GM23338 (cell line): ENCODE measurements at regions not wholly inside any gene's neighbourhood (a gene's known extent, or its start where the extent isn't known, plus 50 kb on each side); places are given as distances from the start of the nearest gene placed in this dataset.

Experiments used
- ATAC-seq: fragments of 200-7000 bp; cut with Tn5 transposase; 3 replicates; pipeline ENCODE4 v1.9.1; 2020
- DNase-seq: peaks from one replicate; pipeline ENCODE4 v3.0.0-alpha.2; 2015; ENCODE audit warnings: low spot score
- H2AFZ ChIP-seq: fragments of 200-600 bp; sonication (generic); 2 replicates; pipeline ENCODE4 v1.8.0; 2016; ENCODE audit warnings: antibody characterized with exemption, mild to moderate bottlenecking, moderate library complexity
- H3F3A ChIP-seq: fragments of 200-600 bp; sonication (generic); replicated peaks from 2 replicates; pipeline ENCODE4 v1.8.0; 2017; ENCODE audit warnings: antibody characterized with exemption, mixed run types, low read depth
- H3K27ac ChIP-seq: fragments of 200-600 bp; sonication (generic); 2 replicates; pipeline ENCODE4 v1.6.1; 2016; ENCODE audit warnings: low read depth
- H3K27me3 ChIP-seq: fragments of 200-600 bp; sonication (generic); 2 replicates; pipeline ENCODE4 v1.8.0; 2016; ENCODE audit warnings: mild to moderate bottlenecking, mixed run types, moderate library complexity; ENCODE audit not compliant: insufficient read depth
- H3K36me3 ChIP-seq: fragments of 200-600 bp; sonication (generic); 2 replicates; pipeline ENCODE4 v1.8.0; 2016; ENCODE audit warnings: mild to moderate bottlenecking; ENCODE audit not compliant: insufficient read depth
- H3K4me1 ChIP-seq: fragments of 200-600 bp; sonication (generic); 2 replicates; pipeline ENCODE4 v1.8.0; 2016; ENCODE audit warnings: mild to moderate bottlenecking, moderate library complexity; ENCODE audit not compliant: insufficient read depth
- H3K4me2 ChIP-seq: fragments of 200-600 bp; sonication (generic); 2 replicates; pipeline ENCODE4 v1.7.1; 2017; ENCODE audit warnings: mixed run types
- H3K4me3 ChIP-seq: fragments of 200-600 bp; sonication (generic); 2 replicates; pipeline ENCODE4 v1.6.1; 2016; ENCODE audit warnings: mixed run types
- H3K79me2 ChIP-seq: fragments of 200-600 bp; sonication (generic); replicated peaks from 2 replicates; pipeline ENCODE4 v1.8.0; 2017; ENCODE audit warnings: mild to moderate bottlenecking; ENCODE audit not compliant: insufficient read depth
- H3K9me2 ChIP-seq: fragments of 200-600 bp; sonication (generic); 2 replicates; pipeline ENCODE4 v1.8.0; 2017; ENCODE audit not compliant: insufficient read depth
- H4K20me1 ChIP-seq: fragments of 200-600 bp; sonication (generic); replicated peaks from 2 replicates; pipeline ENCODE4 v1.8.0; 2017; ENCODE audit warnings: mild to moderate bottlenecking; ENCODE audit not compliant: insufficient read depth
- H3K27ac Mint-ChIP-seq: 2 replicates; pipeline ENCODE4 v1.8.0; 2020; ENCODE audit warnings: inconsistent platforms, mild to moderate bottlenecking, moderate library complexity, mixed read lengths
- H3K27me3 Mint-ChIP-seq: 3 replicates; pipeline ENCODE4 v1.8.0; 2022; ENCODE audit warnings: low read depth, mild to moderate bottlenecking, moderate library complexity, mixed read lengths, inconsistent platforms; ENCODE audit not compliant: insufficient read depth, poor library complexity
- H3K36me3 Mint-ChIP-seq: 3 replicates; pipeline ENCODE4 v1.8.0; 2021; ENCODE audit warnings: low read depth, mild to moderate bottlenecking, inconsistent platforms, moderate library complexity, mixed read lengths
- H3K4me1 Mint-ChIP-seq: 3 replicates; pipeline ENCODE4 v1.8.0; 2020; ENCODE audit warnings: mild to moderate bottlenecking, inconsistent platforms, mixed read lengths
- H3K4me3 Mint-ChIP-seq: 3 replicates; pipeline ENCODE4 v1.8.0; 2021; ENCODE audit warnings: moderate library complexity, mild to moderate bottlenecking, inconsistent platforms, mixed read lengths
- H3K9me3 Mint-ChIP-seq: 3 replicates; pipeline ENCODE4 v1.8.0; 2020; ENCODE audit warnings: moderate library complexity, mild to moderate bottlenecking, inconsistent platforms, mixed read lengths
- TF ChIP-seq, protein P1 (sequence below), 2 experiments: fragments of 200-600 bp in 1 of 2; sonication (generic) in 1 of 2; conservative IDR thresholded peaks; 2 replicates each; pipeline versions ENCODE4 v1.5.1 to v1.6.1; 2016 to 2017; ENCODE audit warnings: antibody characterized with exemption in 2 of 2, low read depth in 2 of 2, mild to moderate bottlenecking in 2 of 2, moderate library complexity in 1 of 2
- TF ChIP-seq, protein P2 (sequence below): fragments of 250-450 bp; sonication (Bioruptor Pico); IDR thresholded peaks from 2 replicates; pipeline ENCODE4 v1.5.0; 2020; ENCODE audit warnings: mild to moderate bottlenecking, moderate library complexity
- TF ChIP-seq, protein P3 (sequence below): IDR thresholded peaks from one replicate; pipeline ENCODE4 v1.6.1; 2018; ENCODE audit warnings: antibody characterized with exemption; ENCODE audit not compliant: unreplicated experiment

DNA sequence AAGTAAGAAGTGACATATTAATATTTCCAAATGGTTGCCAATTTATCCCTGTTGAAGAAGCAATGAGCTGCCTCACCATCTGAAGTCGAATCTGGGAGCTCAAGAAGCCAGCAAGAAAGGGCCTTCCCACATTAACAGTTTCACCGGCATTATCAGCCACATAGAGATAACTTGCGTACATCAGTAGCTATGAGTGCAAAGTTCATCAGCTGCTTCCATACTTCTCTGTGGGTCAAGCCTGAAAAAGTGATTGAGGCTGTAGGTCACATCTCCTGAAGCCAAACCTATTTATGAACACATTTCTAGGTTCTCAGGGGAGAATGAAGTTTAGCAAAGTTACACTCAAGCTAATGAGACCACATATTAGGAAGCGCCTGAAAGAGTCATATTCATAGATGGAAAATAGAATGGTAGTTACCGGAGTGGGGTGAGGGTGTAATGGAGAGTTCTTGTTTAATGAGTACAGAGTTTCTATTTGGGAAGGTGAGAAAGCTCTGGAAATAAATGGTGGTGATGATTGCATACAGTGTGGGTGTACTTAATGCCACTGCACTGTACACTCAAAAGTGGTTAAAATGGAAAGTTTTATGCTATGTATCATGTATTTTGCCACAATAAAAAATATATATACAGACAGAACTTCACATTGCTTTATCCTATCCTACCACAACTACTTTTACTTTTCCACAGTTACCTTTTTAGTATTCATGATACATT, 189.3 kb upstream of the SP4 start (continued):
- TF ChIP-seq, protein P1, sequence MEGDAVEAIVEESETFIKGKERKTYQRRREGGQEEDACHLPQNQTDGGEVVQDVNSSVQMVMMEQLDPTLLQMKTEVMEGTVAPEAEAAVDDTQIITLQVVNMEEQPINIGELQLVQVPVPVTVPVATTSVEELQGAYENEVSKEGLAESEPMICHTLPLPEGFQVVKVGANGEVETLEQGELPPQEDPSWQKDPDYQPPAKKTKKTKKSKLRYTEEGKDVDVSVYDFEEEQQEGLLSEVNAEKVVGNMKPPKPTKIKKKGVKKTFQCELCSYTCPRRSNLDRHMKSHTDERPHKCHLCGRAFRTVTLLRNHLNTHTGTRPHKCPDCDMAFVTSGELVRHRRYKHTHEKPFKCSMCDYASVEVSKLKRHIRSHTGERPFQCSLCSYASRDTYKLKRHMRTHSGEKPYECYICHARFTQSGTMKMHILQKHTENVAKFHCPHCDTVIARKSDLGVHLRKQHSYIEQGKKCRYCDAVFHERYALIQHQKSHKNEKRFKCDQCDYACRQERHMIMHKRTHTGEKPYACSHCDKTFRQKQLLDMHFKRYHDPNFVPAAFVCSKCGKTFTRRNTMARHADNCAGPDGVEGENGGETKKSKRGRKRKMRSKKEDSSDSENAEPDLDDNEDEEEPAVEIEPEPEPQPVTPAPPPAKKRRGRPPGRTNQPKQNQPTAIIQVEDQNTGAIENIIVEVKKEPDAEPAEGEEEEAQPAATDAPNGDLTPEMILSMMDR (conservative IDR thresholded peaks at IDR 0.05; ENCODE audit: low read depth in 2 of 2), result no peak

DNA sequence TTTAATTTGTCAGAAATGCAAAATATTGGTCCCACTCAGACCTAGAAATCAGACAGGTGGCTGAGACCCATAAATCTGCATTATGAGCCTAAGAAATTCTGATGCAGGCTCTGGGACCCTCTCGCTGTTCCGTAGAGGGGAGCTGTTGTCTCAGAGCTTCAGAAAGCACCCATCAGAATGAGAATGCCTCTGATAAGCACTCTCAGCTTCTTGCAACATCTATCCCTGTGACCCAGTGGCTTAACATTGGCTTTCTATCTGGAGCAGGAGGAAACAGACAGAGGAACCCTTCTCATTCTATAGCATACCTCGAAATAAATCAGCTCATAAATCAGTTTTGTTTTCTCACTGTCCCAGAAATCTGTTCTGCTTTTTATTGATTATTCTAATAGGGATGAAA, 184.6 kb upstream of the SP4 start:
- Mint-ChIP-seq H3K9me3 (no peaks in the 10 kb centered on the region), H3K36me3 (no peaks in the 10 kb centered on the region), H3K27ac (no peak overlapping the region), H3K4me1 (peaks cover 8% of the 10 kb centered on the region), H3K4me3 (no peak overlapping the region), H3K27me3 (no peaks in the 10 kb centered on the region)
- H2AFZ ChIP-seq, result no peak overlapping the region
- no peak overlapping the region for H3K27ac ChIP-seq
- DNase-seq, result peak; percentile 56
- H3K4me3 ChIP-seq, result no peak overlapping the region
- TF ChIP-seq, protein P2, sequence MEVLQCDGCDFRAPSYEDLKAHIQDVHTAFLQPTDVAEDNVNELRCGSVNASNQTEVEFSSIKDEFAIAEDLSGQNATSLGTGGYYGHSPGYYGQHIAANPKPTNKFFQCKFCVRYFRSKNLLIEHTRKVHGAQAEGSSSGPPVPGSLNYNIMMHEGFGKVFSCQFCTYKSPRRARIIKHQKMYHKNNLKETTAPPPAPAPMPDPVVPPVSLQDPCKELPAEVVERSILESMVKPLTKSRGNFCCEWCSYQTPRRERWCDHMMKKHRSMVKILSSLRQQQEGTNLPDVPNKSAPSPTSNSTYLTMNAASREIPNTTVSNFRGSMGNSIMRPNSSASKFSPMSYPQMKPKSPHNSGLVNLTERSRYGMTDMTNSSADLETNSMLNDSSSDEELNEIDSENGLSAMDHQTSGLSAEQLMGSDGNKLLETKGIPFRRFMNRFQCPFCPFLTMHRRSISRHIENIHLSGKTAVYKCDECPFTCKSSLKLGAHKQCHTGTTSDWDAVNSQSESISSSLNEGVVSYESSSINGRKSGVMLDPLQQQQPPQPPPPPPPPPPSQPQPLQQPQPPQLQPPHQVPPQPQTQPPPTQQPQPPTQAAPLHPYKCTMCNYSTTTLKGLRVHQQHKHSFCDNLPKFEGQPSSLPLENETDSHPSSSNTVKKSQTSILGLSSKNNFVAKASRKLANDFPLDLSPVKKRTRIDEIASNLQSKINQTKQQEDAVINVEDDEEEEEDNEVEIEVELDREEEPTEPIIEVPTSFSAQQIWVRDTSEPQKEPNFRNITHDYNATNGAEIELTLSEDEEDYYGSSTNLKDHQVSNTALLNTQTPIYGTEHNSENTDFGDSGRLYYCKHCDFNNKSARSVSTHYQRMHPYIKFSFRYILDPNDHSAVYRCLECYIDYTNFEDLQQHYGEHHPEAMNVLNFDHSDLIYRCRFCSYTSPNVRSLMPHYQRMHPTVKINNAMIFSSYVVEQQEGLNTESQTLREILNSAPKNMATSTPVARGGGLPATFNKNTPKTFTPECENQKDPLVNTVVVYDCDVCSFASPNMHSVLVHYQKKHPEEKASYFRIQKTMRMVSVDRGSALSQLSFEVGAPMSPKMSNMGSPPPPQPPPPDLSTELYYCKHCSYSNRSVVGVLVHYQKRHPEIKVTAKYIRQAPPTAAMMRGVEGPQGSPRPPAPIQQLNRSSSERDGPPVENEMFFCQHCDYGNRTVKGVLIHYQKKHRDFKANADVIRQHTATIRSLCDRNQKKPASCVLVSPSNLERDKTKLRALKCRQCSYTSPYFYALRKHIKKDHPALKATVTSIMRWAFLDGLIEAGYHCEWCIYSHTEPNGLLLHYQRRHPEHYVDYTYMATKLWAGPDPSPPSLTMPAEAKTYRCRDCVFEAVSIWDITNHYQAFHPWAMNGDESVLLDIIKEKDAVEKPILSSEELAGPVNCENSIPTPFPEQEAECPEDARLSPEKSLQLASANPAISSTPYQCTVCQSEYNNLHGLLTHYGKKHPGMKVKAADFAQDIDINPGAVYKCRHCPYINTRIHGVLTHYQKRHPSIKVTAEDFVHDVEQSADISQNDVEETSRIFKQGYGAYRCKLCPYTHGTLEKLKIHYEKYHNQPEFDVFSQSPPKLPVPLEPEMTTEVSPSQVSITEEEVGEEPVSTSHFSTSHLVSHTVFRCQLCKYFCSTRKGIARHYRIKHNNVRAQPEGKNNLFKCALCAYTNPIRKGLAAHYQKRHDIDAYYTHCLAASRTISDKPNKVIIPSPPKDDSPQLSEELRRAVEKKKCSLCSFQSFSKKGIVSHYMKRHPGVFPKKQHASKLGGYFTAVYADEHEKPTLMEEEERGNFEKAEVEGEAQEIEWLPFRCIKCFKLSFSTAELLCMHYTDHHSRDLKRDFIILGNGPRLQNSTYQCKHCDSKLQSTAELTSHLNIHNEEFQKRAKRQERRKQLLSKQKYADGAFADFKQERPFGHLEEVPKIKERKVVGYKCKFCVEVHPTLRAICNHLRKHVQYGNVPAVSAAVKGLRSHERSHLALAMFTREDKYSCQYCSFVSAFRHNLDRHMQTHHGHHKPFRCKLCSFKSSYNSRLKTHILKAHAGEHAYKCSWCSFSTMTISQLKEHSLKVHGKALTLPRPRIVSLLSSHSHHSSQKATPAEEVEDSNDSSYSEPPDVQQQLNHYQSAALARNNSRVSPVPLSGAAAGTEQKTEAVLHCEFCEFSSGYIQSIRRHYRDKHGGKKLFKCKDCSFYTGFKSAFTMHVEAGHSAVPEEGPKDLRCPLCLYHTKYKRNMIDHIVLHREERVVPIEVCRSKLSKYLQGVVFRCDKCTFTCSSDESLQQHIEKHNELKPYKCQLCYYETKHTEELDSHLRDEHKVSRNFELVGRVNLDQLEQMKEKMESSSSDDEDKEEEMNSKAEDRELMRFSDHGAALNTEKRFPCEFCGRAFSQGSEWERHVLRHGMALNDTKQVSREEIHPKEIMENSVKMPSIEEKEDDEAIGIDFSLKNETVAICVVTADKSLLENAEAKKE (CRISPR knock-in tag), result 0 out of 2 replicates have a peak, but pooled peaks have one; percentile 22
- TF ChIP-seq, protein P3, sequence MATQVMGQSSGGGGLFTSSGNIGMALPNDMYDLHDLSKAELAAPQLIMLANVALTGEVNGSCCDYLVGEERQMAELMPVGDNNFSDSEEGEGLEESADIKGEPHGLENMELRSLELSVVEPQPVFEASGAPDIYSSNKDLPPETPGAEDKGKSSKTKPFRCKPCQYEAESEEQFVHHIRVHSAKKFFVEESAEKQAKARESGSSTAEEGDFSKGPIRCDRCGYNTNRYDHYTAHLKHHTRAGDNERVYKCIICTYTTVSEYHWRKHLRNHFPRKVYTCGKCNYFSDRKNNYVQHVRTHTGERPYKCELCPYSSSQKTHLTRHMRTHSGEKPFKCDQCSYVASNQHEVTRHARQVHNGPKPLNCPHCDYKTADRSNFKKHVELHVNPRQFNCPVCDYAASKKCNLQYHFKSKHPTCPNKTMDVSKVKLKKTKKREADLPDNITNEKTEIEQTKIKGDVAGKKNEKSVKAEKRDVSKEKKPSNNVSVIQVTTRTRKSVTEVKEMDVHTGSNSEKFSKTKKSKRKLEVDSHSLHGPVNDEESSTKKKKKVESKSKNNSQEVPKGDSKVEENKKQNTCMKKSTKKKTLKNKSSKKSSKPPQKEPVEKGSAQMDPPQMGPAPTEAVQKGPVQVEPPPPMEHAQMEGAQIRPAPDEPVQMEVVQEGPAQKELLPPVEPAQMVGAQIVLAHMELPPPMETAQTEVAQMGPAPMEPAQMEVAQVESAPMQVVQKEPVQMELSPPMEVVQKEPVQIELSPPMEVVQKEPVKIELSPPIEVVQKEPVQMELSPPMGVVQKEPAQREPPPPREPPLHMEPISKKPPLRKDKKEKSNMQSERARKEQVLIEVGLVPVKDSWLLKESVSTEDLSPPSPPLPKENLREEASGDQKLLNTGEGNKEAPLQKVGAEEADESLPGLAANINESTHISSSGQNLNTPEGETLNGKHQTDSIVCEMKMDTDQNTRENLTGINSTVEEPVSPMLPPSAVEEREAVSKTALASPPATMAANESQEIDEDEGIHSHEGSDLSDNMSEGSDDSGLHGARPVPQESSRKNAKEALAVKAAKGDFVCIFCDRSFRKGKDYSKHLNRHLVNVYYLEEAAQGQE, result no peak
- TF ChIP-seq, protein P1 (conservative IDR thresholded peaks at IDR 0.05; ENCODE audit: low read depth in 2 of 2), result 0 out of 4 replicates have a peak, but pooled peaks of 1 of the 2 experiments have one; percentile 12
- no peaks in the 10 kb centered on the region for H3K36me3 ChIP-seq
- ATAC-seq, result peak; percentile 90
- H3K79me2 ChIP-seq, result no peaks in the 10 kb centered on the region
- H3K4me1 ChIP-seq, result peaks cover 6% of the 10 kb centered on the region; the same call in 1 of the 2 replicates
- H3F3A ChIP-seq, result no peaks in the 10 kb centered on the region
- H3K9me2 ChIP-seq, result no peaks in the 10 kb centered on the region
- no peak overlapping the region for H3K4me2 ChIP-seq
- H4K20me1 ChIP-seq, result no peaks in the 10 kb centered on the region
- H3K27me3 ChIP-seq, result no peaks in the 10 kb centered on the region
